ENCODE measurements at regions not wholly inside any gene's neighbourhood (a gene's known extent, or its start where the extent isn't known, plus 50 kb on each side); places are given as distances from the start of the nearest gene placed in this dataset.

GRCh38 chr4:170414360-170414759 is 324.6 kb upstream of the AADAT start:
- POLR2A ChIA-PET, result no interaction called here
- H3K4me3 ChIP-seq (ENCODE audit: low read depth, low read length), result no peak overlapping the region
- BruUV-seq (replicated peaks), result no TSS peak
- no peaks in the 10 kb centered on the region for H3K27me3 ChIP-seq (replicated peaks; ENCODE audit: control insufficient read depth, insufficient read depth, low read length)
- Mint-ChIP-seq H3K4me1 (ENCODE audit: low read depth, unreplicated experiment) (no peaks in the 10 kb centered on the region), H3K27ac (ENCODE audit: unreplicated experiment) (no peak overlapping the region), H3K27me3 (ENCODE audit: insufficient read depth, unreplicated experiment) (no peaks in the 10 kb centered on the region), H3K36me3 (ENCODE audit: insufficient read depth, unreplicated experiment) (no peaks in the 10 kb centered on the region), H3K9me3 (ENCODE audit: unreplicated experiment) (no peaks in the 10 kb centered on the region), H3K4me3 (ENCODE audit: unreplicated experiment) (no peak overlapping the region)
- CTCF ChIA-PET, result no interaction called here
- DNase-seq, result no peak
- H3K9me3 ChIP-seq, result no peaks in the 10 kb centered on the region
- intact Hi-C loops (cut with micrococcal nuclease; ENCODE audit: unreplicated experiment), result no loop called here
- H3K4me1 ChIP-seq, result no peaks in the 10 kb centered on the region
- no peak for TF ChIP-seq CTCF (IDR thresholded peaks at IDR 0.05; ENCODE audit: insufficient read depth in 1 of 2, low read depth in 1 of 2, low read length in 1 of 2, severe bottlenecking in 1 of 2, unreplicated experiment in 1 of 2)
- H3K36me3 ChIP-seq (ENCODE audit: control insufficient read depth, insufficient read depth, low read length), result no peaks in the 10 kb centered on the region

GRCh38 chr4:170413951-170414350 is 324.2 kb upstream of the AADAT start:
- Mint-ChIP-seq H3K9me3 (ENCODE audit: unreplicated experiment) (no peaks in the 10 kb centered on the region), H3K4me3 (ENCODE audit: unreplicated experiment) (no peak overlapping the region), H3K4me1 (ENCODE audit: low read depth, unreplicated experiment) (no peaks in the 10 kb centered on the region), H3K27me3 (ENCODE audit: insufficient read depth, unreplicated experiment) (no peaks in the 10 kb centered on the region), H3K27ac (ENCODE audit: unreplicated experiment) (no peak overlapping the region), H3K36me3 (ENCODE audit: insufficient read depth, unreplicated experiment) (no peaks in the 10 kb centered on the region)
- Histone ChIP-seq H3K36me3 (ENCODE audit: control insufficient read depth, insufficient read depth, low read length) (no peaks in the 10 kb centered on the region), H3K27me3 (replicated peaks; ENCODE audit: control insufficient read depth, insufficient read depth, low read length) (no peaks in the 10 kb centered on the region), H3K4me3 (ENCODE audit: low read depth, low read length) (no peak overlapping the region), H3K9me3 (no peaks in the 10 kb centered on the region), H3K4me1 (no peaks in the 10 kb centered on the region)
- POLR2A ChIA-PET, result no interaction called here
- BruUV-seq (replicated peaks), result no TSS peak
- intact Hi-C loops (cut with micrococcal nuclease; ENCODE audit: unreplicated experiment), result no loop called here
- DNase-seq, result no peak
- CTCF ChIA-PET, result no interaction called here
- TF ChIP-seq CTCF (IDR thresholded peaks at IDR 0.05; ENCODE audit: insufficient read depth in 1 of 2, low read depth in 1 of 2, low read length in 1 of 2, severe bottlenecking in 1 of 2, unreplicated experiment in 1 of 2), result no peak

GRCh38 chr4:170400361-170400760 is 310.6 kb upstream of the AADAT start:
- DNase-seq, result no peak
- no peak for TF ChIP-seq CTCF (IDR thresholded peaks at IDR 0.05; ENCODE audit: insufficient read depth in 1 of 2, low read depth in 1 of 2, low read length in 1 of 2, severe bottlenecking in 1 of 2, unreplicated experiment in 1 of 2)
- Mint-ChIP-seq H3K9me3 (ENCODE audit: unreplicated experiment) (no peaks in the 10 kb centered on the region), H3K27me3 (ENCODE audit: insufficient read depth, unreplicated experiment) (no peaks in the 10 kb centered on the region), H3K27ac (ENCODE audit: unreplicated experiment) (no peak overlapping the region), H3K4me3 (ENCODE audit: unreplicated experiment) (no peak overlapping the region), H3K36me3 (ENCODE audit: insufficient read depth, unreplicated experiment) (no peaks in the 10 kb centered on the region), H3K4me1 (ENCODE audit: low read depth, unreplicated experiment) (no peaks in the 10 kb centered on the region)
- no peak overlapping the region for H3K4me3 ChIP-seq (ENCODE audit: low read depth, low read length)
- H3K4me1 ChIP-seq, result no peaks in the 10 kb centered on the region
- intact Hi-C loops (cut with micrococcal nuclease; ENCODE audit: unreplicated experiment), result no loop called here
- CTCF ChIA-PET, result no interaction called here
- POLR2A ChIA-PET, result no interaction called here
- H3K9me3 ChIP-seq, result no peaks in the 10 kb centered on the region
- BruUV-seq (replicated peaks), result no TSS peak
- H3K36me3 ChIP-seq (ENCODE audit: control insufficient read depth, insufficient read depth, low read length), result no peaks in the 10 kb centered on the region
- H3K27me3 ChIP-seq (replicated peaks; ENCODE audit: control insufficient read depth, insufficient read depth, low read length), result no peaks in the 10 kb centered on the region
